Stomach (tissue), 4 donors: ENCODE measurements at regions not wholly inside any gene's neighbourhood (a gene's known extent, or its start where the extent isn't known, plus 50 kb on each side); places are given as distances from the start of the nearest gene placed in this dataset.

ENCODE experiments used
- POLR2AphosphoS5 ChIP-seq, 3 donors: sonication (generic); formaldehyde crosslinking; IDR thresholded peaks; one replicate each; pipeline ENCODE4 v1.6.1; 2016; ENCODE audit warnings: antibody characterized with exemption in 3 of 3
- TF ChIP-seq, protein P1 (sequence below), 7 experiments: fragments of 450-650 bp in 4 of 7; fragments of 200-600 bp in 3 of 7; sonication (generic) in 3 of 7; IDR thresholded peaks; one replicate each; pipeline ENCODE4 v1.5.1; 2016 to 2019; ENCODE audit warnings: antibody characterized with exemption in 7 of 7, control low read depth in 2 of 7, mild to moderate bottlenecking in 1 of 7

DNA sequence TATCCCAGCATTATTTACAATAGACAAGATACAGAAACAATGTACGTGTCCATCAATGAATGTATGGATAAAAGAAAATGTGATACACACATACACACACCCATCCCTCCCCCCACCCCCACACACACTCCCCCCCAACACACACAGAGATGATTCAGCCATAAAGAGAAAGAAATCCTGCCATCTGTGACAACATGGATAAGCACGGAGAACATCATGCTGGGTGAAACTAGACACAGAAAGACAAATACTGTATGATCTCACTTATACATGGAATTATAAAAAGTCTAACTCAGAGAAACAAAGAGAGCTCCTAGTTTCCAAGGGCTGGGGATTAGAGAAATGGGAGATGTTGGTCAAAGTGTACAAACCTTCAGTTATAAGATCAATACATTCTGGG is 104.8 kb upstream of the LY86 start:
- TF ChIP-seq POLR2AphosphoS5 (IDR thresholded peaks at IDR 0.05), result no peak
- TF ChIP-seq, protein P1, sequence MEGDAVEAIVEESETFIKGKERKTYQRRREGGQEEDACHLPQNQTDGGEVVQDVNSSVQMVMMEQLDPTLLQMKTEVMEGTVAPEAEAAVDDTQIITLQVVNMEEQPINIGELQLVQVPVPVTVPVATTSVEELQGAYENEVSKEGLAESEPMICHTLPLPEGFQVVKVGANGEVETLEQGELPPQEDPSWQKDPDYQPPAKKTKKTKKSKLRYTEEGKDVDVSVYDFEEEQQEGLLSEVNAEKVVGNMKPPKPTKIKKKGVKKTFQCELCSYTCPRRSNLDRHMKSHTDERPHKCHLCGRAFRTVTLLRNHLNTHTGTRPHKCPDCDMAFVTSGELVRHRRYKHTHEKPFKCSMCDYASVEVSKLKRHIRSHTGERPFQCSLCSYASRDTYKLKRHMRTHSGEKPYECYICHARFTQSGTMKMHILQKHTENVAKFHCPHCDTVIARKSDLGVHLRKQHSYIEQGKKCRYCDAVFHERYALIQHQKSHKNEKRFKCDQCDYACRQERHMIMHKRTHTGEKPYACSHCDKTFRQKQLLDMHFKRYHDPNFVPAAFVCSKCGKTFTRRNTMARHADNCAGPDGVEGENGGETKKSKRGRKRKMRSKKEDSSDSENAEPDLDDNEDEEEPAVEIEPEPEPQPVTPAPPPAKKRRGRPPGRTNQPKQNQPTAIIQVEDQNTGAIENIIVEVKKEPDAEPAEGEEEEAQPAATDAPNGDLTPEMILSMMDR (IDR thresholded peaks at IDR 0.05), result no peak
